H9 (cell line): ENCODE measurements at regions not wholly inside any gene's neighbourhood (a gene's known extent, or its start where the extent isn't known, plus 50 kb on each side); places are given as distances from the start of the nearest gene placed in this dataset.

Source experiments
- DNase-seq: peaks from one replicate; pipeline ENCODE4 v3.0.0-alpha.2; 2017
- H2AFZ ChIP-seq: one replicate; pipeline ENCODE4 v1.6.1; 2013; ENCODE audit warnings: mild to moderate bottlenecking, low read length, control low read depth, moderate library complexity
- H2AK5ac ChIP-seq: 2 replicates; pipeline ENCODE4 v1.6.1; 2013; ENCODE audit warnings: low read length, control low read depth, mixed read lengths; ENCODE audit not compliant: insufficient read length
- H2BK120ac ChIP-seq: one replicate; pipeline ENCODE4 v1.6.1; 2013; ENCODE audit warnings: low read depth, mild to moderate bottlenecking, low read length, control low read depth, inconsistent platforms; ENCODE audit not compliant: poor library complexity, severe bottlenecking
- H2BK12ac ChIP-seq: 2 replicates; pipeline ENCODE4 v1.6.1; 2013; ENCODE audit warnings: low read length, control low read depth, mixed read lengths, low read depth; ENCODE audit not compliant: insufficient read length
- H2BK15ac ChIP-seq: 2 replicates; pipeline ENCODE4 v1.6.1; 2013; ENCODE audit warnings: low read depth, low read length, control low read depth
- H2BK20ac ChIP-seq: one replicate; pipeline ENCODE4 v1.6.1; 2013; ENCODE audit warnings: low read depth, mild to moderate bottlenecking, low read length, control low read depth, inconsistent platforms; ENCODE audit not compliant: poor library complexity, severe bottlenecking
- H2BK5ac ChIP-seq: 2 replicates; pipeline ENCODE4 v1.6.1; 2013; ENCODE audit warnings: low read length, control low read depth, mixed read lengths; ENCODE audit not compliant: insufficient read length
- H3K14ac ChIP-seq: 2 replicates; pipeline ENCODE4 v1.6.1; 2013; ENCODE audit warnings: low read length, control low read depth; ENCODE audit not compliant: insufficient read depth
- H3K18ac ChIP-seq: 2 replicates; pipeline ENCODE4 v1.6.1; 2013; ENCODE audit warnings: low read depth, mild to moderate bottlenecking, mixed read lengths, low read length, control low read depth; ENCODE audit not compliant: insufficient read length
- H3K23ac ChIP-seq: 2 replicates; pipeline ENCODE4 v1.6.1; 2013; ENCODE audit warnings: low read length, control low read depth, mixed read lengths, low read depth; ENCODE audit not compliant: insufficient read length
- H3K23me2 ChIP-seq: 2 replicates; pipeline ENCODE4 v1.6.1; 2013; ENCODE audit warnings: low read depth, mild to moderate bottlenecking, mixed read lengths, low read length, control low read depth; ENCODE audit not compliant: insufficient read length, poor library complexity, severe bottlenecking
- H3K27ac ChIP-seq: 2 replicates; pipeline ENCODE4 v1.5.1; 2013; ENCODE audit warnings: low read length, control low read depth, mixed read lengths, low read depth; ENCODE audit not compliant: insufficient read length
- H3K27me3 ChIP-seq: 2 replicates; pipeline ENCODE4 v1.6.1; 2013; ENCODE audit warnings: low read length, control low read depth, inconsistent platforms; ENCODE audit not compliant: insufficient read depth
- H3K4ac ChIP-seq: 2 replicates; pipeline ENCODE4 v1.6.1; 2013; ENCODE audit warnings: low read depth, mild to moderate bottlenecking, control low read depth, inconsistent platforms, low read length, moderate library complexity
- H3K4me1 ChIP-seq: 2 replicates; pipeline ENCODE4 v1.6.1; 2013; ENCODE audit warnings: low read length, control low read depth, inconsistent platforms; ENCODE audit not compliant: insufficient read depth
- H3K4me2 ChIP-seq: 2 replicates; pipeline ENCODE4 v1.6.1; 2013; ENCODE audit warnings: low read length, control low read depth, mixed read lengths; ENCODE audit not compliant: insufficient read length, insufficient read depth
- H3K56ac ChIP-seq: 2 replicates; pipeline ENCODE4 v1.6.1; 2013; ENCODE audit warnings: low read depth, mild to moderate bottlenecking, mixed read lengths, low read length, control low read depth; ENCODE audit not compliant: insufficient read length
- H3K79me1 ChIP-seq: 2 replicates; pipeline ENCODE4 v1.6.1; 2013; ENCODE audit warnings: low read depth, mild to moderate bottlenecking, moderate library complexity, low read length, control low read depth, inconsistent platforms; ENCODE audit not compliant: insufficient read depth, poor library complexity, severe bottlenecking
- H3K79me2 ChIP-seq: 2 replicates; pipeline ENCODE4 v1.6.1; 2013; ENCODE audit warnings: low read length, control low read depth, inconsistent platforms; ENCODE audit not compliant: insufficient read depth
- H3K9ac ChIP-seq: 2 replicates; pipeline ENCODE4 v1.6.1; 2013; ENCODE audit warnings: low read length, control low read depth, mixed read lengths; ENCODE audit not compliant: insufficient read length; ENCODE audit errors: extremely low read depth
- H3K9me3 ChIP-seq: one replicate; pipeline ENCODE4 v1.6.1; 2013; ENCODE audit warnings: low read depth, low read length, inconsistent platforms; ENCODE audit not compliant: control insufficient read depth
- H3T11ph ChIP-seq: one replicate; pipeline ENCODE4 v1.6.1; 2013; ENCODE audit warnings: mild to moderate bottlenecking, low read length, control low read depth, inconsistent platforms
- H4K20me1 ChIP-seq: one replicate; pipeline ENCODE4 v1.6.1; 2013; ENCODE audit not compliant: control insufficient read depth, insufficient read length, insufficient read depth
- H4K5ac ChIP-seq: 2 replicates; pipeline ENCODE4 v1.6.1; 2013; ENCODE audit warnings: low read depth, mild to moderate bottlenecking, mixed read lengths, low read length, control low read depth; ENCODE audit not compliant: insufficient read length
- H4K8ac ChIP-seq: replicated peaks from 2 replicates; pipeline ENCODE4 v1.6.1; 2013; ENCODE audit warnings: low read length, control low read depth, mixed read lengths, low read depth; ENCODE audit not compliant: insufficient read length
- H4K91ac ChIP-seq: 2 replicates; pipeline ENCODE4 v1.6.1; 2013; ENCODE audit warnings: low read depth, mild to moderate bottlenecking, moderate library complexity, mixed read lengths, low read length, control low read depth; ENCODE audit not compliant: insufficient read length
- H3K27ac Mint-ChIP-seq, 3 experiments: 2 replicates in 2 of 3; 3 replicates in 1 of 3; pipeline ENCODE4 v1.8.0; 2020 to 2021; ENCODE audit warnings: mixed read lengths in 3 of 3, mild to moderate bottlenecking in 1 of 3, moderate library complexity in 1 of 3
- H3K27me3 Mint-ChIP-seq: 2 replicates; pipeline ENCODE4 v1.8.0; 2021; ENCODE audit warnings: low read depth, mild to moderate bottlenecking, moderate library complexity, mixed read lengths
- H3K36me3 Mint-ChIP-seq, 3 experiments: 2 replicates in 2 of 3; 3 replicates in 1 of 3; pipeline ENCODE4 v1.8.0; 2020 to 2021; ENCODE audit warnings: low read depth in 3 of 3, mixed read lengths in 3 of 3; ENCODE audit not compliant: insufficient read depth in 1 of 3
- H3K4me1 Mint-ChIP-seq, 2 experiments: 2 replicates each; pipeline ENCODE4 v1.8.0; 2020; ENCODE audit warnings: mixed read lengths in 2 of 2
- H3K4me3 Mint-ChIP-seq, 2 experiments: 2 replicates in 1 of 2; 3 replicates in 1 of 2; pipeline ENCODE4 v1.8.0; 2020 to 2021; ENCODE audit warnings: mild to moderate bottlenecking in 2 of 2, mixed read lengths in 2 of 2, moderate library complexity in 1 of 2
- H3K9me3 Mint-ChIP-seq, 2 experiments: 2 replicates in 1 of 2; 3 replicates in 1 of 2; pipeline ENCODE4 v1.8.0; 2020; ENCODE audit warnings: mild to moderate bottlenecking in 2 of 2, mixed read lengths in 2 of 2, moderate library complexity in 1 of 2
- WGBS: extraction: QIAGEN DNeasy Blood & Tissue Kit; methylation state at CpG from one replicate; pipeline ENCODE4 v1.1.7; 2013; ENCODE audit warnings: missing lambda C conversion rate, low lambda C conversion rate, mixed read lengths; ENCODE audit not compliant: insufficient read length; ENCODE audit errors: extremely low coverage; 5-methylcytosine and 5-hydroxymethylcytosine counted together
- TF ChIP-seq, protein P1 (sequence below): fragments of 200-600 bp; sonication (generic); conservative IDR thresholded peaks from 3 replicates; pipeline ENCODE4 v1.8.0; 2021; ENCODE audit warnings: antibody characterized with exemption, mild to moderate bottlenecking

DNA sequence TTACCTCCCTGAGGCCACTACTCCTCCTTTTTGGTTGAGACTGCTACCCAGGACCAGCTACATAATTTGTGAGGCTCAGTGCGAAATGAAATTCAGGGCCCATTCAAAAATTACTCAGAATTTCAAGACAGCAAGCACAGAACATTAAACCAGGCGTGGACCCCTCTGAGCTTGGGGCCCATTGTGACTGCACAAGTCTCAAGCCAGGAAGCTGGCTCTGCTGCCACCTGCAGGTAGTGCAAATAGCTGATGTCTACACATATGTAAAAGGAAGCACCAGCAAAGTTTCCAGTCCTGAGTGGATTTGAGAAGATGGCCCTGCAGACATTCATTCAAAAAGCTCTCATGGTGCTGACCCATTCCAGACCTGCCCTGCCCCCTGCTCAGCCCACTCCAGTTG, 213.4 kb upstream of the LNX1 start:
- no peaks in the 10 kb centered on the region for H3K27me3 ChIP-seq
- H4K5ac ChIP-seq, result no peak overlapping the region
- no peaks in the 10 kb centered on the region; a peak in 1 of 7 replicates for H3K36me3 Mint-ChIP-seq
- 0 out of 4 replicates have a peak, but pooled peaks cover 0 to 2% of the 10 kb centered on the region in 2 experiments for H3K4me1 Mint-ChIP-seq
- H3K9me3 Mint-ChIP-seq, result no peaks in the 10 kb centered on the region
- no peaks in the 10 kb centered on the region for H3K79me1 ChIP-seq
- no peak overlapping the region for H3K27ac Mint-ChIP-seq
- WGBS, result no CpG with 5 or more reads among the region's 2 CpGs
- H3K23me2 ChIP-seq, result no peaks in the 10 kb centered on the region
- no peaks in the 10 kb centered on the region for H4K20me1 ChIP-seq
- H3K14ac ChIP-seq, result no peak overlapping the region
- no peaks in the 10 kb centered on the region; the same call in 1 of the 2 replicates for H3K27me3 Mint-ChIP-seq
- TF ChIP-seq, protein P1, sequence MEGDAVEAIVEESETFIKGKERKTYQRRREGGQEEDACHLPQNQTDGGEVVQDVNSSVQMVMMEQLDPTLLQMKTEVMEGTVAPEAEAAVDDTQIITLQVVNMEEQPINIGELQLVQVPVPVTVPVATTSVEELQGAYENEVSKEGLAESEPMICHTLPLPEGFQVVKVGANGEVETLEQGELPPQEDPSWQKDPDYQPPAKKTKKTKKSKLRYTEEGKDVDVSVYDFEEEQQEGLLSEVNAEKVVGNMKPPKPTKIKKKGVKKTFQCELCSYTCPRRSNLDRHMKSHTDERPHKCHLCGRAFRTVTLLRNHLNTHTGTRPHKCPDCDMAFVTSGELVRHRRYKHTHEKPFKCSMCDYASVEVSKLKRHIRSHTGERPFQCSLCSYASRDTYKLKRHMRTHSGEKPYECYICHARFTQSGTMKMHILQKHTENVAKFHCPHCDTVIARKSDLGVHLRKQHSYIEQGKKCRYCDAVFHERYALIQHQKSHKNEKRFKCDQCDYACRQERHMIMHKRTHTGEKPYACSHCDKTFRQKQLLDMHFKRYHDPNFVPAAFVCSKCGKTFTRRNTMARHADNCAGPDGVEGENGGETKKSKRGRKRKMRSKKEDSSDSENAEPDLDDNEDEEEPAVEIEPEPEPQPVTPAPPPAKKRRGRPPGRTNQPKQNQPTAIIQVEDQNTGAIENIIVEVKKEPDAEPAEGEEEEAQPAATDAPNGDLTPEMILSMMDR, result peak; percentile 69
- H3K18ac ChIP-seq, result no peak overlapping the region
- no peak overlapping the region for H2AK5ac ChIP-seq
- no peak overlapping the region for H3K9ac ChIP-seq
- H2BK5ac ChIP-seq, result no peak overlapping the region
- H3K27ac ChIP-seq, result no peak overlapping the region
- H3K4me2 ChIP-seq, result no peak overlapping the region
- H2BK12ac ChIP-seq, result no peak overlapping the region
- H4K91ac ChIP-seq, result no peak overlapping the region
- DNase-seq, result peak; percentile 48
- H3K23ac ChIP-seq, result no peak overlapping the region
- H3K9me3 ChIP-seq, result no peaks in the 10 kb centered on the region
- H3K4ac ChIP-seq, result no peak overlapping the region
- H2BK20ac ChIP-seq, result no peak overlapping the region
- H3T11ph ChIP-seq, result no peak overlapping the region
- no peak overlapping the region for H2BK15ac ChIP-seq
- H3K4me1 ChIP-seq, result no peaks in the 10 kb centered on the region
- H4K8ac ChIP-seq, result no peak overlapping the region
- H2AFZ ChIP-seq, result no peak overlapping the region
- H3K79me2 ChIP-seq, result no peaks in the 10 kb centered on the region
- no peak overlapping the region for H2BK120ac ChIP-seq
- no peak overlapping the region for H3K56ac ChIP-seq
- H3K4me3 Mint-ChIP-seq, result no peak overlapping the region
